ENCODE measurements at regions not wholly inside any gene's neighbourhood (a gene's known extent, or its start where the extent isn't known, plus 50 kb on each side); places are given as distances from the start of the nearest gene placed in this dataset.

GRCh38 chr3:146368882-146369523, 100.4 kb downstream of the PLSCR2 start:
- H3K9me3 ChIP-seq (ENCODE audit: control insufficient read depth, low read depth, low read length), result no peaks in the 10 kb centered on the region
- no peak overlapping the region for H3K4ac ChIP-seq (ENCODE audit: low read depth, low read length)
- no CpG with 5 or more reads among the region's 3 CpGs for WGBS (ENCODE audit: extremely low coverage, insufficient read length, low lambda C conversion rate)

More at GRCh38 chr3:146368882-146369523, 100.4 kb downstream of the PLSCR2 start:
- no peak overlapping the region for H3K27ac Mint-ChIP-seq
- H3T11ph ChIP-seq (ENCODE audit: low read length), result no peak overlapping the region
- no peak overlapping the region for H3K27ac ChIP-seq (ENCODE audit: insufficient read length, low read depth, low read length)
- H3K14ac ChIP-seq (ENCODE audit: insufficient read depth, low read length), result no peak overlapping the region
- H2BK20ac ChIP-seq (ENCODE audit: low read depth, low read length, poor library complexity, severe bottlenecking), result no peak overlapping the region
- no peak overlapping the region for H2BK12ac ChIP-seq (ENCODE audit: insufficient read length, low read depth, low read length)
- H3K36me3 Mint-ChIP-seq (ENCODE audit: insufficient read depth in 1 of 3, low read depth in 3 of 3), result peaks cover 0 to 19% (median 5%) of the 10 kb centered on the region in 3 experiments; a peak in 5 of 7 replicates
- H3K9me3 Mint-ChIP-seq, result peaks cover 10 to 12% of the 10 kb centered on the region in 2 experiments
- H2AFZ ChIP-seq (ENCODE audit: low read length), result no peak overlapping the region
- H3K79me1 ChIP-seq (ENCODE audit: insufficient read depth, low read depth, low read length, poor library complexity, severe bottlenecking), result no peaks in the 10 kb centered on the region
- H4K8ac ChIP-seq (replicated peaks; ENCODE audit: insufficient read length, low read depth, low read length), result no peak overlapping the region
- H3K4me3 Mint-ChIP-seq, result no peak overlapping the region
- no peak overlapping the region for H2AK5ac ChIP-seq (ENCODE audit: insufficient read length, low read length)
- no peaks in the 10 kb centered on the region for H4K20me1 ChIP-seq (ENCODE audit: control insufficient read depth, insufficient read depth, insufficient read length)
- H3K27me3 Mint-ChIP-seq (ENCODE audit: low read depth), result no peaks in the 10 kb centered on the region
- no peaks in the 10 kb centered on the region for H3K23me2 ChIP-seq (ENCODE audit: insufficient read length, low read depth, low read length, poor library complexity, severe bottlenecking)
- no peak for TF ChIP-seq CTCF (conservative IDR thresholded peaks at IDR 0.05)
- H2BK120ac ChIP-seq (ENCODE audit: low read depth, low read length, poor library complexity, severe bottlenecking), result no peak overlapping the region
- H3K9ac ChIP-seq (ENCODE audit: extremely low read depth, insufficient read length, low read length), result no peak overlapping the region
- H3K4me1 ChIP-seq (ENCODE audit: insufficient read depth, low read length), result no peaks in the 10 kb centered on the region
- no peaks in the 10 kb centered on the region for H3K27me3 ChIP-seq (ENCODE audit: insufficient read depth, low read length)
- H3K4me2 ChIP-seq (ENCODE audit: insufficient read depth, insufficient read length, low read length), result no peak overlapping the region
- DNase-seq, result no peak
- no peak overlapping the region for H2BK5ac ChIP-seq (ENCODE audit: insufficient read length, low read length)
- H3K56ac ChIP-seq (ENCODE audit: insufficient read length, low read depth, low read length), result no peak overlapping the region
- H3K23ac ChIP-seq (ENCODE audit: insufficient read length, low read depth, low read length), result no peak overlapping the region
- H4K91ac ChIP-seq (ENCODE audit: insufficient read length, low read depth, low read length), result no peak overlapping the region
- H2BK15ac ChIP-seq (ENCODE audit: low read depth, low read length), result no peak overlapping the region
- H3K4me1 Mint-ChIP-seq, result peaks cover 18 to 22% of the 10 kb centered on the region in 2 experiments
- no peak overlapping the region for H4K5ac ChIP-seq (ENCODE audit: insufficient read length, low read depth, low read length)
- no peaks in the 10 kb centered on the region for H3K79me2 ChIP-seq (ENCODE audit: insufficient read depth, low read length)
- H3K18ac ChIP-seq (ENCODE audit: insufficient read length, low read depth, low read length), result no peak overlapping the region

Measured in H9 (cell line).